H1 (cell line): ENCODE measurements at regions not wholly inside any gene's neighbourhood (a gene's known extent, or its start where the extent isn't known, plus 50 kb on each side); places are given as distances from the start of the nearest gene placed in this dataset.

Experiments used
- CTCF ChIA-PET: fragments of 300-600 bp; sonication (Branson Sonifier 250); formaldehyde crosslinking; loops from one replicate; lab custom pipeline; 2021; ENCODE audit not compliant: partially characterized antibody; lab: Charles Lee
- POLR2A ChIA-PET: fragments of 300-600 bp; sonication (Branson Sonifier 250); formaldehyde crosslinking; loops from one replicate; lab custom pipeline; 2021; ENCODE audit warnings: inconsistent platforms; ENCODE audit not compliant: partially characterized antibody; lab: Charles Lee
- DNase-seq, 2 experiments: peaks; one replicate each; pipeline versions ENCODE4 v3.0.0 to v3.0.0-alpha.2; 2010 to 2022; ENCODE audit warnings: low spot score in 2 of 2, low read depth in 1 of 2, mixed read lengths in 1 of 2
- FAIRE-seq: peaks from 2 replicates; lab custom pipeline; 2011; peaks lifted over from hg19 to GRCh38; lab: Jason Lieb, UNC
- H2AFZ ChIP-seq: 2 replicates; pipeline ENCODE4 v1.8.1; 2012; ENCODE audit warnings: low read length, inconsistent platforms
- H2AK5ac ChIP-seq: 2 replicates; pipeline ENCODE4 v1.6.1; 2013; ENCODE audit warnings: low read depth, low read length
- H2BK120ac ChIP-seq: replicated peaks from 2 replicates; pipeline ENCODE3; 2013; ENCODE audit warnings: low read depth, low read length, inconsistent platforms
- H2BK12ac ChIP-seq: 2 replicates; pipeline ENCODE4 v1.6.1; 2013; ENCODE audit warnings: low read depth, low read length
- H2BK15ac ChIP-seq: 2 replicates; pipeline ENCODE4 v1.6.1; 2013; ENCODE audit warnings: low read length
- H2BK20ac ChIP-seq: 2 replicates; pipeline ENCODE4 v1.6.1; 2013; ENCODE audit warnings: low read length
- H2BK5ac ChIP-seq: 2 replicates; pipeline ENCODE4 v1.6.1; 2013; ENCODE audit warnings: low read depth, low read length
- H3K14ac ChIP-seq: 2 replicates; pipeline ENCODE4 v1.6.1; 2013; ENCODE audit warnings: inconsistent platforms; ENCODE audit not compliant: insufficient read length
- H3K18ac ChIP-seq: 2 replicates; pipeline ENCODE4 v1.6.1; 2013; ENCODE audit warnings: low read length; ENCODE audit errors: extremely low read depth
- H3K23ac ChIP-seq: 2 replicates; pipeline ENCODE4 v1.6.1; 2013; ENCODE audit warnings: inconsistent platforms; ENCODE audit not compliant: insufficient read length
- H3K23me2 ChIP-seq: 2 replicates; pipeline ENCODE4 v1.6.1; 2013; ENCODE audit warnings: low read depth, low read length
- H3K27ac ChIP-seq: 2 replicates; pipeline ENCODE4 v1.6.1; 2011; ENCODE audit warnings: low read depth, low read length, inconsistent platforms
- H3K27me3 ChIP-seq, 4 experiments: replicated peaks in 1 of 4; 1 replicate in 1 of 4; 2 replicates in 3 of 4; pipeline versions ENCODE4 v1.6.1 to v1.8.1; 2011 to 2013; ENCODE audit warnings: low read length in 3 of 4, mild to moderate bottlenecking in 3 of 4, inconsistent platforms in 2 of 4, mixed read lengths in 2 of 4, moderate library complexity in 1 of 4; ENCODE audit not compliant: control insufficient read depth in 3 of 4, insufficient read depth in 3 of 4; ENCODE audit errors: extremely low read depth in 1 of 4
- H3K36me3 ChIP-seq, 4 experiments: 2 replicates each; pipeline versions ENCODE4 v1.6.1 to v1.8.1; 2011 to 2013; ENCODE audit warnings: mild to moderate bottlenecking in 4 of 4, low read length in 3 of 4, moderate library complexity in 2 of 4, control low read depth in 1 of 4, inconsistent platforms in 1 of 4; ENCODE audit not compliant: insufficient read depth in 4 of 4, control insufficient read depth in 2 of 4
- H3K4ac ChIP-seq: replicated peaks from 2 replicates; pipeline ENCODE3; 2013; ENCODE audit warnings: low read length, low read depth, mixed read lengths, inconsistent platforms; ENCODE audit not compliant: insufficient read length
- H3K4me1 ChIP-seq, 4 experiments: replicated peaks in 1 of 4; 1 replicate in 1 of 4; 2 replicates in 3 of 4; pipeline versions ENCODE4 v1.6.1 to v1.8.1; 2011 to 2013; ENCODE audit warnings: low read length in 3 of 4, inconsistent platforms in 2 of 4, mixed read lengths in 1 of 4; ENCODE audit not compliant: insufficient read depth in 4 of 4, control insufficient read depth in 3 of 4
- H3K4me2 ChIP-seq, 2 experiments: 2 replicates each; pipeline versions ENCODE4 v1.6.1 to v1.8.1; 2011 to 2013; ENCODE audit warnings: low read depth in 2 of 2, low read length in 2 of 2, control low read depth in 1 of 2, inconsistent platforms in 1 of 2, mild to moderate bottlenecking in 1 of 2; ENCODE audit not compliant: insufficient read depth in 1 of 2
- H3K4me3 ChIP-seq, 4 experiments: fragments of 200-600, 300-600 bp in 1 of 4; sonication (generic), shearing (Covaris generic), sonication (Bioruptor Twin) in 1 of 4; 2 replicates each; pipeline versions ENCODE4 v1.5.1 to v1.8.1; 2011 to 2016; ENCODE audit warnings: low read length in 4 of 4, low read depth in 3 of 4, control low read depth in 2 of 4, inconsistent platforms in 2 of 4, mild to moderate bottlenecking in 2 of 4, mixed read lengths in 1 of 4, moderate library complexity in 1 of 4; ENCODE audit not compliant: insufficient read depth in 2 of 4; ENCODE audit errors: extremely low read depth in 1 of 4
- H3K56ac ChIP-seq: replicated peaks from 2 replicates; pipeline ENCODE3; 2013; ENCODE audit warnings: low read depth, mild to moderate bottlenecking, mixed read lengths, low read length, inconsistent platforms; ENCODE audit not compliant: insufficient read length
- H3K79me1 ChIP-seq: 2 replicates; pipeline ENCODE4 v1.6.1; 2013; ENCODE audit warnings: low read depth, low read length, control low read depth
- H3K79me2 ChIP-seq, 2 experiments: 2 replicates each; pipeline versions ENCODE4 v1.6.1 to v1.8.1; 2012 to 2013; ENCODE audit warnings: low read length in 2 of 2, mild to moderate bottlenecking in 2 of 2, inconsistent platforms in 1 of 2; ENCODE audit not compliant: insufficient read depth in 2 of 2, control insufficient read depth in 1 of 2
- H3K9ac ChIP-seq, 4 experiments: replicated peaks in 1 of 4; 1 replicate in 1 of 4; 2 replicates in 3 of 4; pipeline versions ENCODE4 v1.6.1 to v1.8.1; 2011 to 2013; ENCODE audit warnings: low read depth in 3 of 4, low read length in 3 of 4, control low read depth in 2 of 4, mild to moderate bottlenecking in 2 of 4, moderate library complexity in 2 of 4, inconsistent platforms in 1 of 4; ENCODE audit errors: extremely low read depth in 1 of 4
- H3K9me3 ChIP-seq, 2 experiments: 2 replicates each; pipeline versions ENCODE4 v1.6.1 to v1.8.1; 2012 to 2013; ENCODE audit warnings: mild to moderate bottlenecking in 2 of 2, moderate library complexity in 2 of 2, control low read depth in 1 of 2, inconsistent platforms in 1 of 2, low read depth in 1 of 2, low read length in 1 of 2, mixed read lengths in 1 of 2; ENCODE audit not compliant: insufficient read depth in 2 of 2
- H4K20me1 ChIP-seq, 2 experiments: replicated peaks in 1 of 2; 2 replicates each; pipeline versions ENCODE3 to v1.8.1; 2011 to 2013; ENCODE audit warnings: inconsistent platforms in 2 of 2, low read length in 2 of 2, mild to moderate bottlenecking in 1 of 2; ENCODE audit not compliant: insufficient read depth in 2 of 2, control insufficient read depth in 1 of 2
- H4K5ac ChIP-seq: 2 replicates; pipeline ENCODE4 v1.6.1; 2013; ENCODE audit warnings: low read length, low read depth, mixed read lengths, inconsistent platforms; ENCODE audit not compliant: insufficient read length
- H4K8ac ChIP-seq: 2 replicates; pipeline ENCODE4 v1.8.0; 2013; ENCODE audit warnings: mild to moderate bottlenecking, moderate library complexity, low read length, inconsistent platforms; ENCODE audit not compliant: insufficient read depth; ENCODE audit errors: extremely low read depth
- H4K91ac ChIP-seq: replicated peaks from 2 replicates; pipeline ENCODE3; 2013; ENCODE audit warnings: low read length, mixed read lengths, inconsistent platforms; ENCODE audit not compliant: insufficient read length
- CBX8 ChIP-seq: fragments of 300-800, 300-1000 bp; sonication (generic); IDR thresholded peaks from 2 replicates; pipeline ENCODE4 v1.7.1; 2016; ENCODE audit warnings: low read depth, low read length, borderline replicate concordance
- CEBPB ChIP-seq: IDR thresholded peaks from 2 replicates; pipeline ENCODE4 v1.6.1; 2012; ENCODE audit warnings: low read depth, low read length
- CHD1 ChIP-seq: IDR thresholded peaks from 2 replicates; pipeline ENCODE4 v1.6.1; 2012; ENCODE audit warnings: low read depth, low read length, improper control_type of control experiment
- CTBP2 ChIP-seq: IDR thresholded peaks from 2 replicates; pipeline ENCODE4 v1.7.0; 2011; ENCODE audit warnings: borderline replicate concordance, mild to moderate bottlenecking, moderate library complexity, mixed read lengths, low read length; ENCODE audit not compliant: insufficient read depth, insufficient read length
- GABPA ChIP-seq: IDR thresholded peaks from 2 replicates; pipeline ENCODE4 v1.6.1; 2011; ENCODE audit warnings: mild to moderate bottlenecking, low read length, moderate library complexity, borderline replicate concordance; ENCODE audit not compliant: insufficient read depth
- KDM4A ChIP-seq: IDR thresholded peaks from one replicate; pipeline ENCODE4 v1.7.1; 2012; ENCODE audit warnings: low read depth, mild to moderate bottlenecking, moderate library complexity, low read length, inconsistent platforms; ENCODE audit not compliant: severe bottlenecking
- NANOG ChIP-seq: IDR thresholded peaks from 2 replicates; pipeline ENCODE4 v1.6.1; 2011; ENCODE audit warnings: low read length, low read depth, mild to moderate bottlenecking, inconsistent platforms; ENCODE audit not compliant: insufficient read depth, poor library complexity, severe bottlenecking
- RNF2 ChIP-seq: fragments of 200-900, 300-1000 bp; sonication (generic); IDR thresholded peaks from 2 replicates; pipeline ENCODE4 v1.7.1; 2016; ENCODE audit warnings: borderline replicate concordance, low read depth, mild to moderate bottlenecking, antibody characterized with exemption, low read length; ENCODE audit not compliant: poor library complexity, severe bottlenecking; ENCODE audit errors: missing control alignments
- SAP30 ChIP-seq: fragments of 300-600 bp; sonication (generic); IDR thresholded peaks from 2 replicates; pipeline ENCODE4 v1.7.1; 2012; ENCODE audit warnings: low read length, moderate library complexity, mild to moderate bottlenecking, inconsistent platforms; ENCODE audit not compliant: insufficient read depth, insufficient replicate concordance
- SIRT6 ChIP-seq: IDR thresholded peaks from one replicate; pipeline ENCODE4 v1.7.1; 2012; ENCODE audit warnings: low read length, inconsistent platforms
- SP1 ChIP-seq: IDR thresholded peaks from 2 replicates; pipeline ENCODE4 v1.6.1; 2011; ENCODE audit warnings: low read depth, low read length
- SRF ChIP-seq: IDR thresholded peaks from 2 replicates; pipeline ENCODE4 v1.6.1; 2011; ENCODE audit warnings: mild to moderate bottlenecking, low read depth, low read length, moderate library complexity
- TBP ChIP-seq: IDR thresholded peaks from 2 replicates; pipeline ENCODE4 v1.6.1; 2011; ENCODE audit warnings: low read depth, low read length, improper control_type of control experiment
- TCF12 ChIP-seq: IDR thresholded peaks from 2 replicates; pipeline ENCODE4 v1.6.1; 2011; ENCODE audit warnings: low read depth, mild to moderate bottlenecking, low read length
- ZNF274 ChIP-seq: IDR thresholded peaks from 2 replicates; pipeline ENCODE4 v1.7.0; 2012; ENCODE audit warnings: low read length, borderline replicate concordance; ENCODE audit errors: extremely low read depth
- WGBS, 2 experiments: shearing (Covaris generic) in 1 of 2; methylation state at CpG; one replicate each; pipeline versions ENCODE4 v1.1.6 to v1.1.7; 2013 to 2015; ENCODE audit warnings: low lambda C conversion rate in 2 of 2, mixed read lengths in 2 of 2, inconsistent platforms in 1 of 2, low coverage in 1 of 2, missing lambda C conversion rate in 1 of 2; ENCODE audit not compliant: insufficient replicate concordance in 2 of 2, insufficient coverage in 1 of 2, insufficient read length in 1 of 2; ENCODE audit errors: extremely low coverage in 1 of 2, missing lambda C conversion rate in 1 of 2; 5-methylcytosine and 5-hydroxymethylcytosine counted together

- FAIRE-seq (no peak), DNase-seq (no peak)
- no peak overlapping the region for H2BK120ac ChIP-seq
- POLR2A ChIA-PET = no interaction called here
- H4K20me1 ChIP-seq = no peaks in the 10 kb centered on the region
- H3K79me2 ChIP-seq = no peaks in the 10 kb centered on the region
- no peak overlapping the region for H3K18ac ChIP-seq
- H3K9me3 ChIP-seq = no peaks in the 10 kb centered on the region
- H2AK5ac ChIP-seq = no peak overlapping the region
- H2BK20ac ChIP-seq = no peak overlapping the region
- no peak overlapping the region for H3K14ac ChIP-seq
- no peak overlapping the region for H3K56ac ChIP-seq
- H3K27ac ChIP-seq = no peak overlapping the region
- no peak overlapping the region for H4K5ac ChIP-seq
- H2BK5ac ChIP-seq = no peak overlapping the region
- H4K91ac ChIP-seq = no peak overlapping the region
- no peak overlapping the region for H2BK15ac ChIP-seq
- H3K27me3 ChIP-seq = no peaks in the 10 kb centered on the region
- H3K79me1 ChIP-seq = no peaks in the 10 kb centered on the region
- H3K4me2 ChIP-seq = no peak overlapping the region
- no peaks in the 10 kb centered on the region for H3K36me3 ChIP-seq
- no peak overlapping the region for H3K23ac ChIP-seq
- no peak overlapping the region for H3K4ac ChIP-seq
- no peak overlapping the region for H2AFZ ChIP-seq
- H3K9ac ChIP-seq = no peak overlapping the region; a peak in 1 of 7 replicates
- H3K23me2 ChIP-seq = no peaks in the 10 kb centered on the region; the same call in 1 of the 2 replicates
- CTCF ChIA-PET = interaction anchor here (0.7 to 2.0 kb wide), 2 partner anchors 9 to 52 kb away, joined by 3 to 15 read pairs; no protein-coding TSS in a partner anchor
- WGBS, 2 experiments = 100% methylated on average over 1 of the region's 1 CpG; no CpG with 5 or more reads in 1 of the 2 experiments
- no peak overlapping the region for H4K8ac ChIP-seq
- no peak overlapping the region for H3K4me3 ChIP-seq
- H3K4me1 ChIP-seq = no peaks in the 10 kb centered on the region
- no peak overlapping the region for H2BK12ac ChIP-seq
- TF ChIP-seq CBX8 (no peak), NANOG (no peak), SP1 (no peak), TBP (no peak), SIRT6 (no peak), CEBPB (no peak), CHD1 (no peak), SAP30 (no peak), GABPA (no peak), KDM4A (no peak), ZNF274 (no peak), RNF2 (no peak), SRF (no peak), CTBP2 (no peak), TCF12 (no peak)
Measured at GRCh38 chr6:51502996-51503395, 584.4 kb downstream of the PKHD1 start.
